NCI-H460 (cell line): ENCODE measurements at regions not wholly inside any gene's neighbourhood (a gene's known extent, or its start where the extent isn't known, plus 50 kb on each side); places are given as distances from the start of the nearest gene placed in this dataset.
"Not testable (repeated sequence)": the region's sequence is repeated elsewhere in the genome, so short reads cannot be mapped to it uniquely, and the experiment has no call there.

ENCODE experiments used
- DNase-seq: peaks from one replicate; pipeline ENCODE4 v3.0.0-alpha.2; 2016; ENCODE audit warnings: low read depth; ENCODE audit errors: extremely low read depth

- no peak for DNase-seq
Measured at GRCh38 chr4:31007858-31008257, 287.7 kb downstream of the PCDH7 start.

- no peak for DNase-seq
Measured at GRCh38 chr4:31009926-31010325, 289.8 kb downstream of the PCDH7 start.

GRCh38 chr4:31015123-31015522 lies 295.0 kb downstream of the PCDH7 start:
- DNase-seq = no peak

- no peak for DNase-seq
Measured at GRCh38 chr4:31016322-31017061, 296.3 kb downstream of the PCDH7 start.

- no peak for DNase-seq
Measured at GRCh38 chr4:31020363-31020762, 300.2 kb downstream of the PCDH7 start.

GRCh38 chr4:31021008-31021407 lies 300.8 kb downstream of the PCDH7 start:
- no peak for DNase-seq

- no peak for DNase-seq
Measured at GRCh38 chr4:31022702-31023101, 302.5 kb downstream of the PCDH7 start.

- no peak for DNase-seq
Measured at GRCh38 chr4:31023109-31023508, 302.9 kb downstream of the PCDH7 start.

GRCh38 chr4:31023742-31024141 lies 303.6 kb downstream of the PCDH7 start:
- DNase-seq = no peak

- DNase-seq = not testable (repeated sequence)
Measured at GRCh38 chr4:31024781-31025180, 304.6 kb downstream of the PCDH7 start.

GRCh38 chr4:31026256-31026655 lies 306.1 kb downstream of the PCDH7 start:
- no peak for DNase-seq

- no peak for DNase-seq
Measured at GRCh38 chr4:31034550-31034949, 314.4 kb downstream of the PCDH7 start.

GRCh38 chr4:31035761-31036160 lies 315.6 kb downstream of the PCDH7 start:
- no peak for DNase-seq

- DNase-seq = no peak
Measured at GRCh38 chr4:31037703-31038102, 317.5 kb downstream of the PCDH7 start.

GRCh38 chr4:31039382-31039781 lies 319.2 kb downstream of the PCDH7 start:
- DNase-seq = no peak

- DNase-seq = no peak
Measured at GRCh38 chr4:31040106-31040505, 319.9 kb downstream of the PCDH7 start.

GRCh38 chr4:31041385-31041784 lies 321.2 kb downstream of the PCDH7 start:
- DNase-seq = no peak

- no peak for DNase-seq
Measured at GRCh38 chr4:31041853-31042252, 321.7 kb downstream of the PCDH7 start.

- no peak for DNase-seq
Measured at GRCh38 chr4:31043382-31044062, 323.4 kb downstream of the PCDH7 start.

- DNase-seq = no peak
Measured at GRCh38 chr4:31045151-31045550, 325.0 kb downstream of the PCDH7 start.

GRCh38 chr4:31045724-31046318 lies 325.7 kb downstream of the PCDH7 start:
- peak; percentile 1 for DNase-seq

GRCh38 chr4:31051151-31051550 lies 331.0 kb downstream of the PCDH7 start:
- no peak for DNase-seq
